Stimulated activated effector memory CD8-positive, alpha-beta T cell treated with anti-CD3 and anti-CD28 coated beads, Interleukin-12 subunit alpha, Interleukin-12 subunit beta, amount 100 ng/mL, for 72 hours (primary cell): ENCODE measurements at regions not wholly inside any gene's neighbourhood (a gene's known extent, or its start where the extent isn't known, plus 50 kb on each side); places are given as distances from the start of the nearest gene placed in this dataset.
A peak's percentile ranks its signal among the peaks of the same experiment; 100 is the strongest.

Experiments used
- ATAC-seq: fragments of 150-1000 bp; cut with Tn5 transposase; 2 replicates; pipeline ENCODE4 v1.10.0; 2021
- DNase-seq, 2 donors: peaks; one replicate each; pipeline ENCODE4 v3.0.0; 2021 to 2022; ENCODE audit warnings: low spot score in 2 of 2
- H3K27ac Mint-ChIP-seq: one replicate; pipeline ENCODE4 v1.8.0; 2022; ENCODE audit warnings: mild to moderate bottlenecking, mixed read lengths
- H3K36me3 Mint-ChIP-seq: one replicate; pipeline ENCODE4 v1.8.0; 2022; ENCODE audit warnings: mild to moderate bottlenecking, mixed read lengths
- H3K4me1 Mint-ChIP-seq: one replicate; pipeline ENCODE4 v1.8.0; 2022; ENCODE audit warnings: mixed read lengths
- H3K4me3 Mint-ChIP-seq: one replicate; pipeline ENCODE4 v1.8.0; 2022; ENCODE audit warnings: mild to moderate bottlenecking, mixed read lengths
- H3K9me3 Mint-ChIP-seq: one replicate; pipeline ENCODE4 v1.8.0; 2022; ENCODE audit warnings: mixed read lengths

DNA sequence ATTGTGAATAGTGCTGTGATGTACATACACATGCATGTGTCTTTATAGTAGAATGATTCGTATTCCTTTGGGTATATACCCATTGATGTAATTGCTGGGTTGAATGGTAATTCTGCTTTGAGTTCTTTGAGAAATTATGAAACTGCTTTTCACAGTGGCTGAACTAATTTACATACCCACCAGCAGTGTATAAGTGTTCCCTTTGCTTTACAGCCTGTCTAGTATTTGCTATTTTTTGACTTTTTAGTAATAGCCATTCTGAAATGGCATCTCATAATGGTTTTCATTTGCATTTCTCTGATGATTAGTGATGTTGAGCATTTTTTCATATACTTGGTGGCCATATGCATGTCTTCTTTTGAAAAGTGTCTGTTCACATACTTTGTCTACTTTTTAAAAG is 54.5 kb upstream of the FAM78B start:
- H3K36me3 Mint-ChIP-seq = no peaks in the 10 kb centered on the region
- H3K4me1 Mint-ChIP-seq = no peaks in the 10 kb centered on the region
- DNase-seq (no peak), ATAC-seq (no peak)
- no peak overlapping the region for H3K4me3 Mint-ChIP-seq
- H3K27ac Mint-ChIP-seq = no peak overlapping the region
- H3K9me3 Mint-ChIP-seq = peaks cover 22% of the 10 kb centered on the region

GRCh38 chr1:166233750-166234366 is 67.1 kb upstream of the FAM78B start:
- no peaks in the 10 kb centered on the region for H3K4me1 Mint-ChIP-seq
- H3K4me3 Mint-ChIP-seq = no peak overlapping the region
- DNase-seq = no peak
- no peak overlapping the region for H3K27ac Mint-ChIP-seq
- no peaks in the 10 kb centered on the region for H3K36me3 Mint-ChIP-seq
- H3K9me3 Mint-ChIP-seq = peaks cover 9% of the 10 kb centered on the region
- ATAC-seq = no peak

GRCh38 chr1:166235728-166236127 is 68.9 kb upstream of the FAM78B start:
- Mint-ChIP-seq H3K27ac (no peak overlapping the region), H3K9me3 (peaks cover 5% of the 10 kb centered on the region), H3K4me3 (no peak overlapping the region), H3K36me3 (no peaks in the 10 kb centered on the region), H3K4me1 (no peaks in the 10 kb centered on the region)
- ATAC-seq (no peak), DNase-seq (no peak)

DNA sequence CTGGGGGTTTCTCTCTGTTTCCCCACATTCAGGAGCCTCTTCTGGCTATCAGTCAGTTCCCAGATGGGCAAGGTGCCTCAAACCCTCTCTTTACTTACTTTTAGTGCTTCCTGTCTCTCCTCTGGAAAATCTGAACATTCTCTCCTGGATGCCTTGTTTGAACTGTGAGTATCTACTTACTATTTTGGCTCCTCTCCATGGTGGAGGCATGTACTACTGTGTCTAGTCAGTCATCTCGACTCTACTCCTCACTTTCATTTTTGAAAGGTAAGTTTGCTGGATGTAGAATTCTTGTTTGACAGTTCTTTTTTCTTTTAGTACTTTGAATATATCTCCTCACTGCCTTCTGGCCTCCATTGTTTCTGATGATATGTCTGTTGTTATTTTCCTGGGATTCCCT is 70.9 kb upstream of the FAM78B start:
- no peaks in the 10 kb centered on the region for H3K4me1 Mint-ChIP-seq
- H3K4me3 Mint-ChIP-seq = no peak overlapping the region
- H3K9me3 Mint-ChIP-seq = peaks cover 3% of the 10 kb centered on the region
- DNase-seq (no peak), ATAC-seq (no peak)
- no peaks in the 10 kb centered on the region for H3K36me3 Mint-ChIP-seq
- H3K27ac Mint-ChIP-seq = no peak overlapping the region

DNA sequence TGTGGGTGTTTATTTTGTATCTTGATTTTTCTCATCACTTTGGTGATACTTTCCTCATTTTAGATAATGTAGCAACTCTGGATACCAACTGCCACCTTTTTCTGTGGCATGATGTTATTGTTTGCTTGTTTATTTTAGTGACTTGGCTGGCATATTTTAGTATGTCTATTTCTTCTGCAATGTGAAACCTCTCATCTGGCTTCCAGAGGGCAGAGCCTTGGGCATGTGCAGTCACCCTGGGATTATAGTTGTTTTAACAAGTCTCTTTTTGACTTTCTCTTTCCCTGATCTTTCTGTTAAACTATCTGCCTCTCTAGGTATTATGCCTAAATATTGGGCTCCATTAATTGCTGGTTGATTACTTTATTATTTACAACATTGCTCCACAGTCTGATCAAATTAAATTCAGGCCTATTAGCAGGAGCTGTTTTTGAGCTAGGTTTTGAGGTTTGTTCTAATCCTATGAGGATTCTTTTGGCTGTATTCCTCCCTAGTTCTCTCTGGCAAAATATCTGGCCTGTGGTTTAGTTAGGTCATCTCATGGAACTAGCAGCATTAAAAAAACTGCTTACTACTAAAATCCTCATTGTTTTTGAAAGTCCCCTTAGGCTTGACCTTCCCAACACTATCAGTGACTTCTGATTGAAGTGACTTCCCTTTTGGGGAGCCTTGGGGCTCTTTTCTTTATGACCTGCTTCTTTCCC is 86.4 kb upstream of the FAM78B start:
- ATAC-seq = no peak
- H3K4me3 Mint-ChIP-seq = no peak overlapping the region
- H3K9me3 Mint-ChIP-seq = peaks cover 10% of the 10 kb centered on the region

GRCh38 chr1:166258017-166258416 is 91.2 kb upstream of the FAM78B start:
- ATAC-seq (peak; percentile 11), DNase-seq (no peak)
- Mint-ChIP-seq H3K27ac (no peak overlapping the region), H3K9me3 (peaks cover 5% of the 10 kb centered on the region), H3K36me3 (no peaks in the 10 kb centered on the region), H3K4me1 (no peaks in the 10 kb centered on the region), H3K4me3 (no peak overlapping the region)

More for the DNA sequence above, 86.4 kb upstream of the FAM78B start:
- no peaks in the 10 kb centered on the region for H3K36me3 Mint-ChIP-seq
- H3K27ac Mint-ChIP-seq = no peak overlapping the region
- H3K4me1 Mint-ChIP-seq = no peaks in the 10 kb centered on the region
- no peak for DNase-seq

DNA sequence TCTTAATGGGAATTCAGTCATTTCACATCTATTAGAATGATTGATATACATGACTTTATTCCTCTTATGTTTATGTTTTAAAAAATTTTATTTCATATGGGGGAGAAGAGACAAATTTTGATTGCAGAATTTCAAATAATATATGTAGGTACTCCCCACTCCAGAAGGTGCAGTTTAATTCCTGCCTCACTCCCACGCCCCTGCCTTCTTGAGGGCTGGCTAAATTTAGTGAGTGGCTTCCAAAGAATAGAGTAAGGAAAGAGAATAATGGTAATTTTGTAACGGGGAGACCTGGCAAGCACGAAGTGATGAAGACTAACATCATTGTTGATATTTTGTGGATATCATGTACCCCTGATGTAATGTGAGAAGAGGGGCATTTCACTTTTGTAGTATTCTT is 94.7 kb upstream of the FAM78B start:
- ATAC-seq (no peak), DNase-seq (no peak)
- H3K36me3 Mint-ChIP-seq = no peaks in the 10 kb centered on the region
- H3K4me1 Mint-ChIP-seq = no peaks in the 10 kb centered on the region
- no peak overlapping the region for H3K4me3 Mint-ChIP-seq
- H3K9me3 Mint-ChIP-seq = no peaks in the 10 kb centered on the region
- H3K27ac Mint-ChIP-seq = no peak overlapping the region

GRCh38 chr1:166270476-166271150 is 103.8 kb upstream of the FAM78B start:
- Mint-ChIP-seq H3K4me1 (no peaks in the 10 kb centered on the region), H3K9me3 (peaks cover 5% of the 10 kb centered on the region), H3K27ac (no peak overlapping the region), H3K4me3 (no peak overlapping the region), H3K36me3 (no peaks in the 10 kb centered on the region)
- no peak for ATAC-seq
- DNase-seq = no peak

DNA sequence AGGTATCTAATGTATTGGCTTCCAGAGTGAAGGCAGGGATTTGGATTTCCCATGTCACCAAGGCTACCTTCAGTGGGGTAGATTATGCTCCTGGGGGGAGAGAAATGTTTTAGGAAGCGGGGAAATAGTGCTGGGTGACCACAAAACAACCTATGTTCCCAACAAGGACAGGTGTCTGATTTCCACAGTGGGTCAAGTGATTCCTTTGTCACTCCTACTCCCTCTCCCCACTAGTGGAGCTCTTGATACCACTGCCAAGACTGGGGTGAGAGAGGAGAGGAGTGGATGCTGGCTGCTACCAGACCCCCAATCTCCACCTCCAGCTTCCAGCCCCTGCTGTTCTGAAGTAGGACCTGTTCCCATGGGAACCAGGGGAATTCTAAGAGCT is 104.3 kb upstream of the FAM78B start:
- H3K4me1 Mint-ChIP-seq = no peaks in the 10 kb centered on the region
- ATAC-seq (no peak), DNase-seq (no peak)
- no peak overlapping the region for H3K27ac Mint-ChIP-seq
- H3K9me3 Mint-ChIP-seq = peaks cover 11% of the 10 kb centered on the region
- H3K4me3 Mint-ChIP-seq = no peak overlapping the region
- H3K36me3 Mint-ChIP-seq = no peaks in the 10 kb centered on the region

DNA sequence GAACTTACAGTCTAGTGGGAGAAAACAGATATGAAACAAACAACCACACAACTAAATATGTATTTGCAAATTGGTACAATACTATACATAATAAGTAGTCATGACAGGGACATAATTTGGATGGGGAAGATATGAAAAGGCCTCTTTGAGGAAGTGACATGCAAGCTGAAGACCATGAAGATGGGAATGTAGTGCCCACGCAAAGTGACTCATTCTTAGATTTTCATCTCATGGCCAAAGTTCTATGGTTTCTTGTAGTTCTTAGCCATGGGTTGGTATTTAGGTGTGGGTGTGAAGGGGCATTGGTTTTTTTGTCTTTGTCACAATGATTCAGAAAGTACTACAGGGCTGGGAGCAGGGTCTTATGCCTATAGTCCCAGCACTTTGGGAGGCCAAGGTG is 105.4 kb upstream of the FAM78B start:
- H3K9me3 Mint-ChIP-seq = peaks cover 16% of the 10 kb centered on the region
- ATAC-seq = no peak

DNA sequence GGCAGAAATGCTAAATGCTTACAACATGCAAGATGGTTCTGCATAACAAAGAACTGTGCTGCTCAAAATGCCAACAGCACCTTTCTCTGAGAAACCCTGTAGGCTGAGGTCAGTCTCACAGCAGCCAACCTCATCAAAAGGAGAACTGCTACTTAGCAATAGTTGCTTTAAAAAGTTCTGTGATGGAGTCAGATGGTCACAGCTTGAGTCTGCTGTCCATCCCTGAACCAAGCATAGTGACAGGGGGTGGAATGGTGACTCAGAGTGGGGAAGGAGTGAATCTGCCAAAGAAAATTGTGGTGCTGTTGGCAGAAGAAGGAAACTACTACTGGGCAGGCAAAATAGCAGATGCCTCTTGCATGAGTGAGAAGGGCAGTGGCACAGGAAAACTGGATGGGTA is 106.0 kb upstream of the FAM78B start:
- Mint-ChIP-seq H3K4me1 (no peaks in the 10 kb centered on the region), H3K4me3 (no peak overlapping the region), H3K27ac (no peak overlapping the region), H3K9me3 (peaks cover 16% of the 10 kb centered on the region), H3K36me3 (no peaks in the 10 kb centered on the region)
- DNase-seq = no peak
- ATAC-seq = no peak

More for the DNA sequence above, 105.4 kb upstream of the FAM78B start:
- DNase-seq = no peak
- Mint-ChIP-seq H3K4me1 (no peaks in the 10 kb centered on the region), H3K27ac (no peak overlapping the region), H3K36me3 (no peaks in the 10 kb centered on the region), H3K4me3 (no peak overlapping the region)

DNA sequence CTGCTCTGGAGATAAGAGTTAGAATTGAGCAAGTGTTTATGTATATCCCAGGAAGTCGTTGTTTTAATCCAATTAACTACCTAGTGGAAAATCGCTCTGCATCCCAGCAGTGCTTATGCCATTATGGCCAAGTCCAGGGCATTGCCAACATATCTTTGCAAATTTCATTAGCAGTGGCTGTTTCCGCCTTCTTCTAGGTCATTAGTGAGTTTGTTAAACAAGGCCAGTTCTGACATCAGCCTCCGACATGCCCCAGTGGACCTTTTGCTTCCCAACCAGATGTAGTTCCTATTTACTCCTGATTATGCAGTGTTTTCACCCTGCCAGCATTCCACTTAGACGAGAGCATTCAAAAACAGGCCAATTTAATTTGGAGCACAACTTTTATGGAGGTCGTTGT is 106.8 kb upstream of the FAM78B start:
- no peaks in the 10 kb centered on the region for H3K36me3 Mint-ChIP-seq
- no peak for ATAC-seq
- no peak overlapping the region for H3K27ac Mint-ChIP-seq

GRCh38 chr1:166282391-166283137 is 115.8 kb upstream of the FAM78B start:
- Mint-ChIP-seq H3K9me3 (no peaks in the 10 kb centered on the region), H3K4me3 (no peak overlapping the region), H3K36me3 (no peaks in the 10 kb centered on the region), H3K27ac (no peak overlapping the region), H3K4me1 (no peaks in the 10 kb centered on the region)
- no peak for DNase-seq
- no peak for ATAC-seq

More for the DNA sequence above, 106.8 kb upstream of the FAM78B start:
- no peak for DNase-seq
- Mint-ChIP-seq H3K4me3 (no peak overlapping the region), H3K4me1 (no peaks in the 10 kb centered on the region), H3K9me3 (peaks cover 16% of the 10 kb centered on the region)

GRCh38 chr1:166283190-166283589 is 116.4 kb upstream of the FAM78B start:
- no peaks in the 10 kb centered on the region for H3K9me3 Mint-ChIP-seq
- H3K36me3 Mint-ChIP-seq = no peaks in the 10 kb centered on the region
- H3K4me3 Mint-ChIP-seq = no peak overlapping the region
- no peaks in the 10 kb centered on the region for H3K4me1 Mint-ChIP-seq
- ATAC-seq (no peak), DNase-seq (no peak)
- no peak overlapping the region for H3K27ac Mint-ChIP-seq

DNA sequence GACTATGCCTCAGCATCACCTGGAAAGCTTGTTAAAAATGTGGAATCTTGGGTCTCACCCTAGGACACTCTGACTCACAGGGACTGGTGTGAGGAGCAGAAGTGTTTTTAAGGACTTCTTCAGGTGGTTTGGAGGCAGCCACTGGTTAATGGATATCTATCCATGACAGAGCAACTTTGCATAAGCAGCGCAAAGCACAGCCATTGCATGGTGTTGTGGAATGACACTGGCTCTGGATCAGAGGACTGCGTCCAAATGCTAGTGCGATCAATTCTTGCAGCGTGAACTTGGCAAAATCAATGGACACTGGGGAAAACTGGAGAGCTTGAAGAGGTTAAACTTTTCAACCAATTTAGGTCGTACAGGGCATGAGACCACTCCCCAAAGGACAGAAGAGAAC is 116.8 kb upstream of the FAM78B start:
- no peak overlapping the region for H3K27ac Mint-ChIP-seq
- ATAC-seq = no peak
- H3K36me3 Mint-ChIP-seq = no peaks in the 10 kb centered on the region
- H3K4me1 Mint-ChIP-seq = no peaks in the 10 kb centered on the region
- H3K4me3 Mint-ChIP-seq = no peak overlapping the region
- no peak for DNase-seq
- H3K9me3 Mint-ChIP-seq = no peaks in the 10 kb centered on the region
